Right hindlimb (tissue), 1 donor: ENCODE measurements at regions not wholly inside any gene's neighbourhood (a gene's known extent, or its start where the extent isn't known, plus 50 kb on each side); places are given as distances from the start of the nearest gene placed in this dataset.

Experiments
- DNase-seq: peaks from one replicate; pipeline ENCODE4 v3.0.0-alpha.2; 2018

DNA sequence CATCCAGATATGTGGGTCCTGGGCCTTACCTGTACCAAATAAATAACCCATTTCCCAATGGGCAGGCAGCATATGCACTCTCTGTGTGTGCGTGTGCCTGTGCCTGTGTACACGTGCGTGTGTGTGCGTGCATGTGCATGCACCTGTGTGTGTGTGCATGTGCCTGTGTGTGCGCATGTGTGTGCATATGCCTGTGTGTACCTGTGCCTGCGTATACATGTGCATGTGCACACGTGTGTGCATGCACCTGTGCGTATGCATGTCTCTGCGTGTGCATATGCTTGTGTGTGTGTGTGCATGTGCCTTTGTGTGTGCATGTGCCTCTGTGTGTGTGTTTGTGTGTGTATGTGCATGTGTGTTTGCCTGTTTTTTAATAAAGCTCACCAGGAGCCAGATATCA is 197.1 kb downstream of the PHETA1 start:
- no peak for DNase-seq

DNA sequence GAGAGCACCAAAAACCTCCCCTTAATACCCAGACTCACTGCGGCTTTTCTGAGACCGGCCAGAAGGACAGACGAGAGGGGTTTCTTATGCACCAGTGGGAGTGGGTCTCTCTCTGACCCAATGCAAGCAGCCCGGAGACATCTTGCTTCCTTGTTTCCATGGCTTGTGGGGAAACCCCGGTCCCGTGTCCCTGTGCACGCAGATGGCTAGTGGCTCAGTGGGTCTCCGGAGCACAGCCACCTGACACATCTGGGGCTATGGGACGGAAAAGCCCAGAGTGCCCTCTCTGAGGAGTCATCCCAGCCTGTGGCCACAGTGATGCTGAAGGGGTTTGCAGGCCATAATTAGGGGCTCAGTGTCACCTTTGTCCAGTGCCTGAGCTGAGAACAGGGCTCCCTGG is 197.6 kb downstream of the PHETA1 start:
- no peak for DNase-seq

DNA sequence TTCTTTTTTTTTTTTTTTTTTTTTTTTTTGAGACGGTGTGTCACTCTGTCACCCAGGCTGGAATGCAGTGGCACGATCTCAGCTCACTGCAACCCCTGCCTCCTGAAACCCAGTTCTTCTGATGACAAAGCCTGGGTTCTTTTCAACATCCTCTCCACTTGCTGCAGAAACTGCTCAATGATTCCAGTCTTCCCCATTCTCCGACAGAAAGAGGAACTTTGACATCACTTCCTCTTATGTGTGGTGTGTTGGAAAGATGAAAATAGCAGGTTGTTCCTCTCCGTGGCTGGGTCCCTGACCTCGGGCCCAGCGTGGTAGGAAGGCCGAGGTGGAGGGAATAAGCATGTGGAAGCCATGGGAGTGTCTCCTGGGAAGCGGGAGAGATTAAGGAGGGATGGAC is 198.4 kb downstream of the PHETA1 start:
- no peak for DNase-seq

DNA sequence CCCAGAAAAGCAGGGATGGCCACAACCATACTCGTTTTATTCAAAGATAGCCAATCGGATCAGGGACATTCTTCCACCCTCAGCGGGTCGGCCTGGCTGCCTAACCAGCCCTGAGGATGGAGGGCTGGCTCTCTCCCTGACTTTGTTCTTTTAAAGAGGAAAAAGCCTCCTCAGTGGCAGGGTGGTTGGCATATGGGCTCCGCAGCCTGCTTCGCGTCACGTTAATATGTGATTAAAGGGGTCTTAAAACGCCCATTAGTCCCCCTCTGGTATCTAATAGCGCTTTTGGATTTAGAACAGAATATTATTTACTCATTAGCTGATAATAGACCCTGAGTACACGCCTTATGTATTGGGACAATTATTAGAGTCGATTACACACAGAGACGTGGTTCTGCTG is 199.4 kb downstream of the PHETA1 start:
- no peak for DNase-seq

DNA sequence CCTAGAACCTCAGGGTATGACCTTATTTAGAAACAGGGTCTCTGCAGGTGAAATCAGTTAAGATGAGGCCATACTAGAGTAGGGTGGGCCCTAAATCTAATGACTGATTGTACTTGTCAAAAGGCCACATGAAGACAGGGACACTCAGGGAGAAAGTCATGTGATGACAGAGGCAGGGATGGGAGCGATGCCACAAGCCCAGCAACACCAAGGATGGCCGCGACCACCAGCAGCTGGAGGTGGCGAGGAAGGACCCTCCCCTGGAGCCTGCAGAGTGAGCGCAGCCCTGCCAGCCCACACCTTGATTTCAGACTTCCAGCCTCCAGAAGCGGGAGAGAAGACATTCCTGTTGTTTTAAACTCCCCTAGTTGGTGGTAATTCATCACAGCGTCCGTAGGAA is 199.9 kb downstream of the PHETA1 start:
- no peak for DNase-seq

DNA sequence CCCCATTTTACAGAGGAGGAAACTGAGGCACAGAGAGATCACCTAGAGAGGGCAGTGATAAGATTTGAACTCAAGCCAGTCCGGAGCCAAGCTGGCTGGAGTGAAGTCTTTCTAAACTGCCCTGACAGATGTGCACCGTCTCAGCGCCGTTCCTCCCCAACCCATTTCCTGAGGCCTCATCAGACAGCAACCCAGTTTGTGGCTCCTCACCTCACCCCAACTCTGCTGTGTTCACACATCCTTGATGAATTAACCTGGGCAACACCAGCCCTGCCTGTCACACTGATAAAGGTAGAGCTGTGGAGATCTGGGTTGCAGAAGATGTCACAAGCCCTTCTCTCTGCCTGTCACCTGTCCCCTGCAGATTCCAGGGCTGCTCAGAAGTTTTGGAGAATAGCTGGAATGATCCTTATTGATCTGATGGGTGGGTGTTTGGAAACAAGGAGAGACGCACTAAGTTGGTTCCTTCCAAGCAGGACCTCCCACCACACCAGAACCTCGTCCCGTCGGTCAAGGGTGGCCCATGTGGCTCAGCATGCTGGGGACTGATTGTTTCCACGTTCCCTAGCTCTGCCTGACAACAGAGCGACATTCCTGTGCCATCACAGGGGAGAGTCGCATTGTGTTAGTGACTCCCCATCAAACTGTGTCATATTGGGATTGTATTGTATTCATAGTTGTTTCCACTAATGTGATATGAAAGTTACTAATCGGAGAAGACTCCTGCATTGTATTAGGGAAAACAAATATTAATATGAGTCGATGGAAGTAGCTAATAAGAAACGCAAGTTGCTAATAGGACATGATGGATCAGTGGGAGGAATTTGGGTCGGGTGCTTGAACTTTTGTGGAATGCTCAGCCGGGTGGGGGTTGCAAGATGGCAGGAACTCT is 200.6 kb downstream of the PHETA1 start:
- no peak for DNase-seq

DNA sequence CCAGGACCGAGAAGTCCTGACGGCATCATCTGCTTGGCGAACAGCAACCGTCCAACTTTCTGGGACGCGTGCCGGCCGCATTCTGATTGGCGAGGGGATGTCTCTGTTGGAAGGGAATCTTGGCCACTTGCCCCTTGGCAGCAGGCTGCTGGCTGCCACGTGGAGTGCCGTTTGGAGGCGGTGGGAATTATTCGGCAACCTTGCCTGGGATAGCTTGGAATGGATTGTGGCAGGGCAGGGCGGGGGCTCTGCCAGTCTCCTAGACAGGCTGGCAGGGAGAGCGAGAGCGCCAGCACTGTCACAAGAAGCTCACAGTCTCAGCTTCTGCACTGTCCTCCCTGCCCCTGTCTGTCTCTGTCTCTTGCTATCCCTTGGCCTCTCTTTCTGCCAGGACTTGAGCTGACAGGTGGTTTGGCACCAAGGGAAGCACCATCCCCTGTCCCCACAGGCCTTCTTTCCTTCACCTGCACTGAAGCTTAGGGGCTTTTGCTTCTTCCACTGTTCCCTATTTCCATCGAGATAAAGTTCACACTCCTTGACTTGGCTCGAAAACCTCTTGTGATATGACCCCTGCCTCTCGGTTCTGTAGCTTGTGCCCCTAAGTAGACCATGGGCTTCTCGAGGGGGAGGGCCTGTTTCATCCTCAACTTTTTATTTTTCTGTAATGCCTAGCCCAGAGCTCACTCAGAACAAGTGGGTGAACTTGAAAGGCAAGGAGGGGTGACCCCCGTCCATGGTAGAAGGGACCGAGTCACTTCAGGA is 201.9 kb downstream of the PHETA1 start:
- DNase-seq = peak; percentile 40

DNA sequence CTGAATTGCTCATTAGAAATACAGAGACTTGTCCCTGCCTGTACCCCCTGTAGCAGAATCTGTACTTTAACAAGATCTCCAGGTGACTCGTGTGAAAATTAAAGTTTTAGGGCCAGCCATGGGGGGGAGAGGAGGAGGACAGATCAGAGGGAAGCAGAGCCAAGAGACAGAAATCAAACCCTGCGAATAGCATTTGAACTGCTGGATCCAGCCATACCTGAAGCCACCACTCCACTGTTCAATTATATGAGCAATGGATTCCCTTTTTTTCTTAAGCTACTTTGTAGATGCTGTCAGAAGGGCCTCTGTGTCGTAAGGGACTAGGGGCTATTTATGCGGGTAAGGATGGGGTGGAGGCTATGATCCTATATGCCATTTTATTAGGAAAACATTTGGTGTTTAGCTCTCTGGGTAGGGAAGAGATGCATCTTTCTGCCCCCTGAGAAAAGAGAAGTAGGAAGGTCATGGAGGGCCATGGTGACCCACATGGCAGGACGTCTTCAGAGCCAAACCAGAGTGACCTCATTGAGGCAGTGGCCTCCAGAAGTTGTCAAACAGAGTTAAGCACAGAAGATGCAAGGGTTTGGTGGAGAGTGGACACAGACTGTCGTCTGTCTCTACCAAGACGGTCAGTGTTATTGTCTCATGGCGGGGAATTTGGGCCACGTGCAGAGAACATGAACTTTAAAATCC is 203.9 kb downstream of the PHETA1 start:
- no peak for DNase-seq

DNA sequence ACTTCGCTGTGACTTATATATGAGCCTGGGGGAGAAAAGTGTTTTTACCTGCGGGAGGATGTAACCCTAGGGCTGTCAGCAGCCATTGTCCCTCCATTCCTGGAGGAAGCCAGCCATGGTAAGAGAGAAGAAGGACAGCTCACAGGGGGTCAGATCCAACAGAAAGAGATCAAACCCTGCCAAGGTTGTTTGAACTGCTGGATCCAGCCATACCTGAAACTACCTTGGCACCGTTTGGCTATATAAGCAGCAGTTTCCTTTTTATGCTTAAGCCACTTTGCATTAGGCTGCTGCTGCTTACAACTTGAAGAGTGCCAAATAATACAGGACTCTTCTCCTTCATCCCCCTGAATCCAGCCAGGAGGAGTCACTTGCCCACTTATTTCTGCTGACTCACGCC is 205.5 kb downstream of the PHETA1 start:
- DNase-seq = no peak

DNA sequence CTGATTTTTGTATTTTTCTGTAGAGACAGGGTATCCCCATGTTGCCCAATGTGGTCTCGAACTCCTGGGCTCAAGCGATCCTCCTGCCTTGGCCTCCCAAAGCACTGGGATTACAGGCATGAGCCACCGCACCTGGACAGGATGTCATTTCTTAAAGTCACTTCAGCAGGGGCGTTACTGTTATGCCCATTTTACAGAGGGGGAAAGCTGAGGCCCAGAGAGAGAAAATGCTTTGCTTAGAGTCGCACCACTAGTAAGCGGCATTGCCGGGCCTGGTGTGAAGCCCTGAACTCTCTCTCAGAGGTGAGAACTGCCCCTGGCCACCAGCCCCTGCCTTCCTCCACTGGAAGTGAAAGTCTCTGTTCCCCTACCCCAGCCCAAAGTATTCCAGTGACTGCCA is 207.0 kb downstream of the PHETA1 start:
- no peak for DNase-seq

DNA sequence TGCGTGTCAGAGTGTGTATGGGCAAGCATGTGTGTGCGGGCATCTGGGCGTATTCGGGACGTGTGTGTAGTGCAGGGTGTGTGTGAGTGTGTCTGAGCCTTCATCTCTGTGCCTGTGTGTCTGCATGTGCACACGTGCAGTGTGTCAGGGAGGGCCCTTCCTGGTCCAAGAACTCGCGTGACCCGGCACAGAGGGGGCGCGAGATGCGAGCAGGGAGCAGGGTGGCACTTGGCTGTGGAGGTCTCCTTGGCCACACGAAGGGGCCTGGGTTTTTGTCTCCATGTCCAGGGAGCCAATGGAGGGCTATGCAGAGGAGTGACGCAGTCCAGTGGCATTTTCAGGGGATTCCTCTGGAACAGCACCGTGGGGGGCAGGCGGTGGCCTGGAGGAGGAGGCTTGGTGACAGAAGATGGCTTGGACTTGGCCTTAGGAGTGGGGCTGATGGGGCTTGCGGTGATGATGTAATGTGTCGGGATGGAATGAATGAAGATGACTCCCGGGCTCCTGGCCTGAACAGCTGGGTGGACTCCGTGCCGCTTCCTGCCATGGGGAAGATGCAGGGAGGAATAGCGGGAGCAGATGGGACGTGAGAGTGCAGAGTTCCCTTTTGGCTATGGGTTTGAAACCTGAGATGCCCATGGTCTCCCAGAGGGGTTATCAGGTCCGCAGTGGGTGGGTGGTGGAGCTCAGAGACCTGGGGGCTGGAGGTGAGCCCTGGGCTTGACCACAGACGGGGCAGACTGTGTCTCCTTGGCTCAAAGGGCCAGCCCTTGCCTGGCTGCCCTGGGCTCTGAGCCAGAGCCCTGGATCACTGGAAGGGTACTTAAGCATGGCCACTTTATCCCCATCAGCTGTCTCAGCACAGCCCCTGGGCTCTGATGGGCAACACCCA is 208.3 kb downstream of the PHETA1 start:
- DNase-seq = peak; percentile 50

DNA sequence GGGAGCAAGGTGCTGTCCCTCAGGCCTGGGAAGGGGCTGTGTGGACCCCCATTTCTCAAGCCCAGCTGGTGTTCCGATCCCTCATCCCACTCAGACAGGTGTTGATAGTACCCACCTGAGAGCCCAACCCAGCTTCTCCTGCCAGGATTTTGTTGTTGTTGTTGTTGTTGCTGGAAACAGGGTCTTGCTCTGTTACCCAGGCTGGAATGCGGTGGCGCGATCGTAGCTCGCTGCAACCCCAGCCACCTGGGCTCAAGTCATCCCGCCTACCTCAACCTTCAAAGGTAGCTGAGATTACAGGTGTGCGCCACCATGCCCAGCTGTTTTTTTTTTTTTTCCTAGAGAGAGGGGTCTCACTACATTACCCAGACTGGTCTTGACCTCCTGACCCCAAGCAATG is 209.9 kb downstream of the PHETA1 start:
- DNase-seq = no peak

DNA sequence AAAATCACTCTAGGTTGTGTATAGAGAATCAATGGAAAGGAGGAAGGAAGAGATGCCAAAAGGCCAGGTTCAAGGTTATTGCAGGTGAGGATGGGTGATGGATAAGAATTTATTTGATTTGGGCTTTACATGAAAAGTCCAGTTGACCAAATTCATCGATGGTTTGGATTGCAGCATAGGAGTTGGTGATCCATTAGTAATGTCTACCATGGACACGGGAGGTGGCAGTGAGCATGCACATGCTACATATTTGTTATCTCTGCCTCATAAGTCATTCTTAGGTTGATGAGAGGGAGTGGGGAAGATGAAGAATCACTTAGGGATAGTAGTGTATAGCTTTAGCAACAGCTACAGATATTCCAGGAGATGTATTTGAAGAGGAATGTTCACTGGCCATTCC is 211.4 kb downstream of the PHETA1 start:
- DNase-seq = no peak

DNA sequence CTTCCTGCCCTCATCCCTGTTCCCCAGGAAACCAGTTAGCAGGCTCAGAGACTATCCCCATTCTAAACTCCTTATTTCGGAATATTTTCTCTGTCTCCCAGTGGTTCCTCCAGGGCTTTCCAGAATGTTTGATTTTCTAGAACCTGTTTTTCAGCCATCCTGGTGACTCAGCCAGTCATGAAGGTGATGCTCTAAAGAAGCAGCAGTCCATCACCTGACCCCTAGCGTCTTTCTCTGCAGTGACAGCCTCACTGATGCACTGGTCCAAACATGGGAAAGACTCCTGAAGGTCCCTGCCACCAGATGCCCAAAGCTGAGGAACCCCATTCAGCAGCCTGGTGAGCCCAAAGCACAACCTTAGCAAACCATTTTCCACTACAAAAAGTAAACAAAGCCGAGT is 212.6 kb downstream of the PHETA1 start:
- no peak for DNase-seq

DNA sequence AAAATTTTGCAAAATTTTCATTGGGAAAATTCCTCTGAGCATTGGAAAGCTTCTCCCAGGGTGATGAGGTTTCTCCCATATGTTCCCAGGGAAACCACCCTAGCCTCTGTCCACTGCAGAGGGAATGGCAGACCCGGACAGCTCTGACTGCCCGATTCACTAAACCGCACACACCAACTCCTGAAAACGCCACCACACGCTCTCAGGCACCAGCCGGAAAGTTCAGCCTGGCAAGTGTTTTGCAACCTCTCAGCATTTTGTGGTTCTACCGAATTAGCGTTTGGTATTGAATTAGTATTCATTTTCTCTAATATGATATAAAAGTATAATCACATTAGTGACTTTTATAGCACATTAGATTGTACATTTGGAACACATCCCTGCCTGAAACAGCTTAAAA is 213.4 kb downstream of the PHETA1 start:
- no peak for DNase-seq

DNA sequence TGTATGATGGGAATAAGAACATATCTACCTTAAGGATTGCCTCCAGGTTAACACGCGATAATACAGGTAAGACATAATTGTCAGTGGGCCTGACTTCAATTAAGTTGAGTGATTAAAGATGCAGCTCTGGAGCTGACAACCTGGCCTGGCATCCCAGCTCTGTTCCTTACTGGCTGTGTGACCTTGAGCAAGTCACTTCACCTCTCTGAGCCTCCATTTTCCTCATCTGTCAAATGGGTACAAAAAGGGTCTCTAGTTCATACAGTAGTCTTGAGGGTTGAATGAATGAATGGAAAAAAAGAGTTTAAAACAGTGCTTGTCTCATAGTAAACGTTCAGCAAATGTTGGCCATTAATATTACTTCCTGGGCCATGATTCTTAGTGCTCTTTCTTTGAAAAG is 213.9 kb downstream of the PHETA1 start:
- no peak for DNase-seq

DNA sequence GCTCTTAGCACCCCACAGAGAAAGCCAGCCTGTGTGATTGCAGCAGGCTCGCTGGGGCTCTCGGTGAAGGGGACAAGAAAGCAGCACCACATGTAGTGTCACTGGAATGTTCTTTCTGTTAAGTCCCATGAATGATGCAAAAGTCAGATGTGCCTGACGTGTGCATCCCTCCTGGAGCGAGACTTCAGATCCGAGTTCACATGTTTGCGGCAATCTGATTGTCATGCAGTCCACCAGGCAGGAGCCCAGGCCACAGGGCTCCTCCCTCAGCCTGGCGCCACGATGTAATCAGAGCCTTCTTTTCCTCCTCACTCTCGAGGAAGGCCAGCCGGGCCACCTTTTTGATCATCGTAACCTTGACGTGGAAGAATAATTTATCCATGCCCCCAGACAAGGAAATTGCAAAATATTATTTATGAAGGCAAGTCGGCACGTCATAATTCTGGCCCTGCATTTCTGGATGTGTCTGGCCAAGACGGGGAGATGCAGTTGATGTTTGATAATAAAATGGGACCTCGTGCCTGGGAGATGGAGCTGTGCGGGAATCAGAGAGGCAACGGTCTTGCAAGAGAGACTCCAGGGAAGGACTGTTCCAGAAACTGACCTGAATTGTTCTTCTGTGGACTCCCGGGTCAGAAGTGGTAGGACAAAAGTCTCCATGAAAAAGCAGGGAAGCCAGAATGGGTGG is 214.6 kb downstream of the PHETA1 start:
- DNase-seq = no peak

DNA sequence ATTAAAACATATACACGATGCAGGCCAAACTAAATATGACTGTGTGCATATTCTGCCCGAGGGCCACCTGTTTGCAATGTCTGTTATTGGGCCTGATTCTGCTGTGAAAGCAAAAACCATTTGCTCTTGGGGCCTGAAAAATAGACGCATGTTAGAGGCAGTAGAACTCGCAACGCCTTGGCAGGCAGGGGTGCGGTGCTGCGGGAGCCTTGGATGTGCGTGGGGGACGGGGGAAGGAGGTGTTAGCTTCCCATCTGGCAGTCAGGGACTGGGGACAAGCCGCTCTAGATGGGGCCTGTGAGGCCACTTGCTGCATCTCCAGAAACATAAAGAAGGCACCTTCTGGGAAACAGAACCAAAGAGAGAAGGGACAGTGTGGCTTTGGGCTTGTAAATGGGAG is 216.3 kb downstream of the PHETA1 start:
- DNase-seq = no peak

DNA sequence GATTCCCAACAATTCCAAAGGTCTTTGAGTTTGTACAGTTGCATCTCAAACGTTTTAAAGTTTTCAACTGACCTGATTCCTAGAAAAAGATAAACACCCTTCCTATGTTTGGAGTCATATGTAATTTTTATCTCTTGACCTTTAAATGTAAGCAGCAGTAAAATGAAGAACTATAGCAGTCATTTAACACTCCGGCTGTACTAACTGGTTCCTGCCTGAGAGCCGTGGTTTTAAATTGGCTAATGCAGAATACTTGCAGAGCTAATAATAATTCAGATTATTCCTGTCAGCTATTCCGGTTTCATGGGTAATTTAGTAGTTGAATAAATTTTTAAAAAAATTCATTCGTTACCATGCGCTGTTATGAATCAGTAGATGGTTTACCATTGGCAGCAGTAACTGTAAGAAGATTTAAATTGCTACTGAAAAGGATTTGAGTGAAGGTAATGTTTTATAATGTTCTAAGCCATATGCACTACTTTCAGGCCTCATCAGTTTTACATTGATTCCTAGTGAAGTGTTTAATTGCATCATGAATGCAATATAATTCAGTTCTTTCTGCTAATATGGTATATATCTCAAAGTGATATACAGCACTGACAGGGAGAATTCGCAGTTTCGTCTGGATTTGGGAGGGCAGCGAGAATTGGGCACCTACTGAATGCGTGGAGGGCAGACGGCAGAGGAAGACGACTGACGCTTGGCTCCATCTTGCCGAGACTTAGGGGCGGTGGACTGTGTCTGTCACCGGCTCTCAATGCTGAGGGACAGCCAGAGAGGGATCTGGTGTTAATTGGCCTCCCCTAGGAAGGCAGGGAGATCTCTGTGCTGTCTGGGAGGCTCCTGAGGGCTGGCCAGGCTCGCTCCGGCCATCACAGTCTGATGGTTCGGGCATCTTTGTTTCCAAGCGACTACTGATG is 217.7 kb downstream of the PHETA1 start:
- DNase-seq = no peak

DNA sequence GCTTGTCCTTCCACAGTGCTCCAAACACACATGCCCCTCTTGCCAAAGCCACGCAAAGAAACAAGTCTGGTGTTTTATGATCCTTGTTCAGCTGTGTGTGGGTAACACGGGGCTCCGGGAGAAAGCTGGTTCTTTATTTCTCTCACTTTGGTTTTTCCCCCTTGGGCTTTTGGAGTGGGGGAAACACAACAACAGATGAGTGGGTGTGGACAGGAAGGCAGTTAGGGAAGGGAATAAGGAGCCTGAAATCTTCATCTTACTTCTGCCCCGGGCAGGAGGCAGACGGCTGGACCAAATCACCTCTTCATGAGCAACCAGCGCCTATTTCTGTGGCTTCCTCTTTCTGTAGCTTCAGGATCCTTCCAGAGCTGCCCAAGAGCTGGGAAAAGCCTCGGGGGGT is 218.5 kb downstream of the PHETA1 start:
- DNase-seq = no peak

DNA sequence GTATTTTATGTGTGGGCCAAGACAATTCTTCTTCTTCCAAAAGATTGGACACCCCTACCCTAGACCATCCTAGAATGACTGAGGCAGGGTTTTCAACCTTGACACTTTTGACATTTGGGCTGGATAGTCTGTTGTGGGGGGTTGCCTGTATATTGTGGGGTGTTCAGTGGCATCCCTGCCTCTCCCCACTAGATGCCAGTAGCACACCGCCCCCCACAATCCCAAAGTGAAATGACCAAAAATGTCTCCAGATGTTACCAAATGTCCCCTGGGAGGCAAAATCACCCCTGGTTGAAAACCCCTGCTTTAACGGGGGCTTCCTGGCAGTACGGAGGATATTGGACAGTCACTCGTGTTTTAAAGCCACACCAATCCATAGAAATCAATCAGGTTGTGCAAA is 219.6 kb downstream of the PHETA1 start:
- DNase-seq = no peak
